Inflammatory macrophage treated with lipopolysaccharide for 1 hour (primary cell): ENCODE measurements at regions not wholly inside any gene's neighbourhood (a gene's known extent, or its start where the extent isn't known, plus 50 kb on each side); places are given as distances from the start of the nearest gene placed in this dataset.
"Not testable (repeated sequence)": the region's sequence is repeated elsewhere in the genome, so short reads cannot be mapped to it uniquely, and the experiment has no call there.

Experiments used
- DNase-seq, 2 donors: peaks; one replicate each; pipeline ENCODE4 v3.0.0-alpha.2; 2020 to 2022

DNA sequence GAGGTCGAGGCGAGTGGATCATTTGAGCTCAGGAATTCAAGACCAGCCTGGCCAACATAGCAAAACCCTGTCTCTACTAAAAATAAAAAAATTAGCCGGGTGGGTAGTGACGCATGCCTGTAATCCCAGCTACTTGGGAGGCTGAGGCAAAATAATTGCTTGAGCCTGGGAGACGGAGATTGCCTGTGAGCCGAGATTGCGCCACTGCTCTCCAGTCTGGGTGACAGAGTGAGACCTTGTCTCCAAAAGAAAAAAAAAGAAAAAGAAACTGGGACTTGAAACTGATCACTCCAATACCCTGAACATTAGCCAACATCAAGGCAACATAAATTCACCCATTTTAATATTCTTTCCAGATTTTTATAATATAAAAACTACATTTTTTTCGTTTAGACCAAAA lies 874.6 kb upstream of the MBL2 start:
- DNase-seq = not testable (repeated sequence)

DNA sequence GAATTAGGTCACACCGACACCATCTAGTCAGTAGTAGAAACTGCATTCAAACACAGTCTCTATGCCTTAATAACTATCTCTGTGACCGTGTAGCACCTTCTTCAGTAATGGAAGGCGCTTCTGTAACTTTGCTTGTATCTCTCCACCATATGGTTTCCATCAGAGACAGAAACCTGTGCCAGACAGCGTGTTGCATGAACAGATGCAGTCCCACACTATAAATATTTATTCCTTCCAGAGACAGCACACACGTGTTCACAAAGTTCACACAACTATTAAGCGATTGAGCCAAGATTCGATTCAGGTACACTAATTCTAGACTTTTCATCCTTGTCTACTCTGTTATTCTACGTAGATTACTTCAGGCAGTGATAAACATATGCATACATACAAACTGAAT lies 873.9 kb upstream of the MBL2 start:
- DNase-seq = no peak

DNA sequence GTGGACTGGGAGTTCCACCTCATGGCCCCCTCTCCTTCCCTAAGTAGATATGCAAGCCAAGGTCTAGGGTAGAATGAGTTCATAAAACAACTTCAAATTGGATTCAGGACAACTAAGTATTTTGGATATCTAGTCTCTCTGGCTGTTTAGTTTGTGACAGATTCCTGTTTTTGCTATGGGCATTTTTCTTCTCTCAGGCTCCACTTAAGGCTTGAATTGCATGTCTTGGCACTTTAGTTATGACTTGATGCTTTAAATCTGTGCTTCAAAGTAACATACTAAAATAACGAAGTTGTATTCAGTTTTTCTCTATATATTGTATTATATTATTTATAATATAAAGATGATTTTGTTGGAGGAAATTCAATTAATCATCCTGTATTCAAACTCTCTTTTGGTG lies 873.4 kb upstream of the MBL2 start:
- no peak for DNase-seq

DNA sequence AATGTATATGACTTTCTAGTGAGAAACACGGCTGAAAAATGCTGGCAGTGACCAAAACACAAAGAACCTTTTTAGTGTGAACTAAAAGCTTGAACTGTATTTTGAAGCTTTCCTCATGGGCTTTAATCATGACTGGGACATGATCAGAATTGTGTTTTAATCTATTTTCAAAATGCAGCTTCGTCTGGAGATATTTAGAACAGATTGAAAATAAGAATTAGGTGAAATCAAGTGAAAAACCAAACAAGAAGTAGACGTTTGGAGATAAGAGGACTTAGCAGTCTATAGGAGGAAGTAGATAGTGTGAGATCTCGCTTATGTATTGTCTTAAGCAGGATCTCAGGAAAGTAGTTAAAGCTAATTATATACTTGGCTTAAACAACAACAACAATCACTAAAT lies 865.4 kb upstream of the MBL2 start:
- no peak for DNase-seq

DNA sequence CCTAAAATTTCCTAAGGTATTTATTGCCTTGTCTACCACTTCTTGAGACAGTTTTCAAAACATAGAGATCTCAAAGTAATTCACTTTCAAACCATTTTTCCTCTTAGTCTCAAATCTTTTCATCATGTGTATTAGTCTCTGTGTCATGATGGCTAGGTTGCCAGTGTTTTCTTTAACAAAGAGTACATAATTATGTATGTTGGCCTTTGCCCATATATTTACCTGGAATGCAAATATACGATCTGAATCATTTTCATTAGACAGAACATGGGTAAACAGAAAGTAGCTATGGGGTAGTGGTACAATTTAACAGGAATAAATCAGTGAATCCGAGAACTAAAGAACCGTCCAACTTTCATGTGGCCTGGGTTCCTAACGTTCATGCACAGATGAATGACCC lies 852.1 kb upstream of the MBL2 start:
- no peak for DNase-seq

DNA sequence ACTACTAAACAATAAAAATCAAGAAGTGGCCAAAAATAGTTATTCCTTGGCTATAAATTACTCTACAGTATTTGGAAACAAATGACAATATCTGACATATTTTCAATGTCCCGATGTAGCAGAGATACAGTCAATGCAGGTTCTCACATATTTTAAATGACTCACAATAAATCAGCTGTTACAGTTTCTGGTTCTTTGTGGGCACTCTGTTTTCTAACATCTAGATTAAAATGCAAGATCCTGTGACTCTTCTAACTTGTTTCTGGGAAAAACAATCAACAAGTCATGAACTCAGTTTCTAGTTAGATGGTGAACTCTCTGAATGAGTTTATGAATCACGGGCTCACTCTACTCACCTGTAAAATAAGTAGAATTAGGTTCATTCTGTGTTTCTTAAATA lies 849.6 kb upstream of the MBL2 start:
- DNase-seq = no peak

DNA sequence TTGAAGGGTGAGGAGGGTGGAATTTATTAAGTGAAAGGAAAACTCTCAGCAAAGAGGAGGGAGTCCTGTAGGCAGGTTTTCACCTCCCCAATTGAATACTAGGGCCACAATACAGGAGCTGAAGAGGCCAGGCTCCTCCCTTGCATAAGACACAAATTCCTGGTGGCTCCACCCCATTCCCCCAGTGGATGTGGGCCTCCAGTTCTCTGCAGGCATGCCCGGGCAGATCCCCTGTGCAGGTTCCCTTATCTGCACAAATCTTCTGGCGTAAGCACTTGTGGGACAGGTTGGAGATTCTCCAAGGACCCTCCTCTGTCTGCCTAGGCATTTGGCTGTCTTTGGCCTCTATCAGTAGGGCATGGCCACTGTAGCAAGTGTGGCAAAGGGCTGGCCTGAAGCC lies 847.1 kb upstream of the MBL2 start:
- no peak for DNase-seq

DNA sequence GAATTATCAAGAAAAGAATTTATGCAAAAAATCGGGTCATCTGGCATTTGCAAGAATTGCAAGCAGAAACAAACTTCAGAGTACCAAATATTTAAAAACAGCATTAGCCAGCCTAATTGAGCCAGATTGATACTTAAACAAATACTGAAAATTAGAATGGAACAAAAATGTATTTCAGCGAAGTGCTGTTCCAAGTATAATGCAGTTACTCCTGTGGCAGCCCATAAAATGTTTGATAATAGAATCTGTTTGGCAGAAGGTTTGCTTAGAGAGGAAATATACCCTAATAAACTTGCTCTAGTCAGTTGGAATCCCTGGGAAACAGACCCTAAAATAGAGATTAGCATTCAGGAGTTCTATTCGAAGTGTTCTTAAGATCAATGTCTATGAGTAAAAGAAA lies 835.1 kb upstream of the MBL2 start:
- DNase-seq = no peak

DNA sequence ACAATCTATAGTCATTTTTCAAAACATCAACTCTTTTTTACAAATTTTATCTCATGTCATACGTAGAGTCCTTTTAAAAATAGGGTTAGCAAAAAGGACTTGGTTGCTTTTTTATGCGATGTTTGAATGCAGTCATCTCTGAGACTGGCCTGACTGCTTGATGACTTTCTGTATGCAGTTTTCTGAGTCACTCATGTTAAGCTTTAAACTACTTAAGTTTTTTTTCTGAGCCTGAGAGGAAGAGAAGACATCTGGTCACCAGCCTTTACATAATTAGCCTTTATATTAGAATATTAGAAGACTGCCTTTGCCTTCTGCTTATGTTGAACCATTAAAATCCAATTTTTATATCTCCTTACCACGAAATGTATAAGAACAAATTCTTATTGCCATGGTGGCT lies 834.4 kb upstream of the MBL2 start:
- DNase-seq = no peak

DNA sequence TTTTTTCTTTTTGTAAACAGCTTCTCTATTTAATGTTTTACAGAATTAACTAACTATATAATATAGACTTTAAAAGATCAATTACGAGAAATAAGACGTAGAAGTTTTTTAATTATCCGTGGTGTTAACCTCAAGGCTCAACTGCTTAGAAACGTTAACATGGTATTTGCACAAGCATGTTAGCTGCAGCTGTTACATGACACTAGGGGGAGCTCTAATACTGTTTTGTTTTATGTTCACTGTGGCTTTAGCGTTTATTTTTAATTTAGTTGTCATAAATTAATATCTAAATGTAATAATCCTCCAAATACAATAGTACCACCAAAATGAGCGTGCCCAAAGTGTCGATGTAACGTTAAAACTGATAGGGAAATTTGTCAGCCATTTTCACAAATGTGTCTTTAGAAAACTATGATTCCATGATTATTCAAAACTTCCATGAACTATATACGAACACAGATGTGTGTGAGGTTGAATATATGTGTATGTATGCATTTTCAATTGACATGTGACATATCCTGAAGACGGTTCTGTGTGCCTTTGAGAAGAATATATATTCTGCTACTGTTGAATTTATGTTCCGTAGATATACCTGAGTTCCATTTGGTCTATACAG lies 828.8 kb upstream of the MBL2 start:
- DNase-seq = peak; percentile 8 to 62

DNA sequence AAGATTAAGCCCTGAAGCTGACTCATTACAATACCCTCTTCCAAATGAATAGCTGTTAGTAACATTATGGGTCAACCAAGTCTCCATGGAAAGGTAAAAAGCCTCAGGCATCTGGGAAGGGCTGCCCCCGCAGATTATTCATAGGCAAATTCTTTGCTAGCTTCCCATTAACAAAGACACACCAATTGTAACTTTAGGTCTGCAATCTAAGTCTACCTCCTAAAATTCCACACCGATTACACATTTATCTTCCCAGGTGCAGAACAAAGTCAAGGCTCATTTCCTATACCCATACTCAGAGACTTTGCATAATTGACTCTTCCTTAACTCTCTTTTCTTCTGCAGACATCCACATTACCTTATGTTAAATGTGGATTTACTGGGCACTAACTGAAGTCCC lies 826.3 kb upstream of the MBL2 start:
- no peak for DNase-seq

DNA sequence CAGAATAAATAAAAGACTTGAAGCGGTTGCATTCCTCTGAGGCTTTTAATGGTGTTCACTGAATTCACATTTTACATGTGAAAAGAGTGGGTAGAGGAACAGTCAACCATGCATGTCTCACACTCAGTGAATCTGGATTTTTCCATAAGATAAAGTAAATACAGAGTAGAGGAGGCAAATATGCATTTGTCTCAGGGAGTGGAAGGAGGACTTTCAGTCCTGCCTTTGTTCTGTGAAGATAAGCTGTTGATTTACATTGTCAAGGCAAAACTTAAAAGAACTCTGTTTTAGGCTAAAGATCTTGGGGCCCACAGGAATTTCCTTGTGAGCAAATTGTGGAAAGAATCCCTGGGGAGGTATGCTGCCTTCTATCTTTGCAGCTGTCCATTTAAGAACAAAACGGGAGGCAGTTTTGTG lies 825.3 kb upstream of the MBL2 start:
- DNase-seq = no peak

DNA sequence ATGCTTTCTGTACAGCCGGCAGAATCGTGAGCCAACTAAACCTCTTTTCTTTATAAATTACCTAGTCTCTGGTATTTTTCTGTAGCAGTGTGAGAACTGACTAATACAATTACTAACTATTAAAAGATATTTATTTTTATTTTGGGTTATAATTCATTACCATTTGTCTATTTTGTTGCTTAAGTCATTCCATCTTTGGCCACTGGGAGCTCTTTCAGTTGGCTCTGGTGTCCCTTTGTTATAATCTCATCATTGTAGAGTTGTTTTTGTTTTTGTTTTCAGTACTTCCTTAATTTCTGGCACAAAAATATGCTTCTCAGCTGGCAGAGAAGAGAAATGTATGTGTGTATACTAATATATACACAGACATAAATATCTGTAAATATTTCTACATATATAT lies 807.9 kb upstream of the MBL2 start:
- DNase-seq = no peak

DNA sequence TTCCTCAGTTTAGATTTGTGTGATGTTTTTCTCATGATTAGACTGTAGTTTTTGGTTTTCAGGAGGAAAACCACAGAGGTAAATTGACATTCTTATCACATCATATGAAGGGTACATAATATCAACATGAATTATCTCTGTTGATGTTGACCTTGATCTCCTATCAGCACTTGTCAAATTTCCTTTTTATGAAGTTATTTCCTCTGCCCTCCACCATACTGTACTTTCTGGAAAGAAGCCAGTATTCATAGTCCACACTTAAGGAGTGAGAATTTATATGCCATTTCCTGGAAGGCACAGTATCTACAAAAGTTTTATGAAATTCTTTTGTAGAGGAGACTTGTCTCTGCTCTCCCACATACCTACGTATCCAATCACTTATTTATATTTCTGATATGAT lies 807.2 kb upstream of the MBL2 start:
- DNase-seq = no peak

DNA sequence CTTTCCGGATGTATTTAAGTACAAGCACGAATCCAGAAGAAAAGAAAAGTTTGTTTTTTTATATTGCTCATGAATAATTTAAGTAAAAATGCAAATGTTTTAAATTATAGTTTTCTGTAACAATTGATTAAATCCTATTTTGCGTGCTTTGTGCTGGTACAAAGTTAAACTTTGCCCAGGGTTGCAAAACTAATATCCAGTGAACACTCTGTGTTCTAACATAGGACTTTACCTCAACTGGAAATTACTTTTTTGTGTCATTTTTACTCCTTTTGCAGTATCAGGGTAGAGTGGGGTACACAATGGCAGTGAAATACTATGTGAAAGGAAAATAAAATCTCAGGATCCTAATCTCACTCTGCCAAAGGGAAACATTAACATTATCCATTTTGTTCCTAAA lies 801.4 kb upstream of the MBL2 start:
- DNase-seq = no peak

DNA sequence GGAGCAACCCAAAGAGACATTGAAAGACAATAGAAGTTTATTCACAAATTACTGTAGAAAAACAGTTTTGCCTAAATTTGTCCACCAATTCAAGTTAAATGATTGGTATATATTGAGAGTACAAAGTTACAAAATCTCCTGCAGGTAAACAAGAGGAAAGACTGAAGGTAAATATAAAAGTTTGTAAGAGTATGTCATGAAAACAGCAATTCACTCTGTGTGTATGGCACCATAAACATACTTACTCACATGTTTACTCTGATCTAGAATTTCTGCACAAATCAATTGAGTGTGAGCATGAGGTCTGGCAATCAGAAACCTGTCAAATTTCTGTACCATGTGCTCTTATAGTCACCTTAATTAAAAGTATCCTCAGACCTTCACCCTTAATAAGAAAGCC lies 800.9 kb upstream of the MBL2 start:
- no peak for DNase-seq

DNA sequence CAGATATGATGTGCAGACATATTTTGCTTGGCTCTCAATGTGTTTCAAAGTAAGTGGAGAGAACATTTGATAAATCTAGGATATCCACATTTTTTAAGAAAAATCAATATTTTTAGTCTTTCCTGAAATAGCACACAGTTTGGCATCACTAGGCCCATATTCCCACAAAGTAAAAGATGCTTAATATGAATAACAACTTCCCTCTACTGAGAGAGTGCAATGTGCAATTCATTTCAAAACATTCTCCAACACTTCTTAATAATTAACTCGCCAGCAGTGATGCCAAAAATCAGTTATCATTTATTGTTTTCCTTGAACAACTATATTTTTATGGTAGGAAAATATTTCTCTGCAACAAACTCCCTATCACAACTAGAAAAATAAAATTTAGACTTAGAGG lies 800.2 kb upstream of the MBL2 start:
- no peak for DNase-seq

DNA sequence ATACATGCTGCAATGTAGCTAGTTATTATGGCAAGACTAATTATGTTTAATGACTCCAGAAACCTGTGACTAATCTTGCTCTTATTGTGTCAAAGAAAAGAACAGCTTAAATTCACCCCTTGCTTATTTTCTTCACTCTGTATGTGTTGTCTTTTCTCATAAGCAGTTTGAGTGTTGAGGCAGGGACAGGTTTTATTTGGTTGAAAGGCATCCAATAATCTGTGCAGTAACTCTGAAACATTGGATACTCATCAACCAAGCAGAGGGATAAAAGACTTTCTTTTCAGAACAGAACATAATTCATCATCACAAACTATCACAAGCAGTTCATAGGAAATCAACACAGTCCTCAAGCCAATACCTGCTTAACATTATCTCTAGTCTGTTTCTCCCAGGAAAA lies 797.6 kb upstream of the MBL2 start:
- no peak for DNase-seq

DNA sequence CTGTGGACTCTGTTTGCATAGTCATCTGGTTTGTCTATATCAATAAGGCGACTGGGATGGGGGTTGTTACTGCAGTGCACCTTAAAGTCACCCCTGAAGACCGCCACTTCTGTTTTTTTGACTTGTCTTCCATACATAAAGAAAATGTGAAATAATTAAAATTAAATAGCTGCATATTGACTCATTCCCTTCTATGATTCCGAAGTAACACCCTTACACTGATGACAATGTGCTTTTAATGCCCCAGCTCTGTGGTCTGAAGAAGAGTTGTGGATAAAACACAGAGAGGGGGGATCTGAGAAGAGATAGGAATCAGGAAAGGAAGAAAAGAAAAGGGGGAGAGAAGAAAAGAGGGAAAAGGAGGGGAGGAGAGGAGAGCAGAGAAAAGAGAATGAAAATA lies 796.9 kb upstream of the MBL2 start:
- no peak for DNase-seq

DNA sequence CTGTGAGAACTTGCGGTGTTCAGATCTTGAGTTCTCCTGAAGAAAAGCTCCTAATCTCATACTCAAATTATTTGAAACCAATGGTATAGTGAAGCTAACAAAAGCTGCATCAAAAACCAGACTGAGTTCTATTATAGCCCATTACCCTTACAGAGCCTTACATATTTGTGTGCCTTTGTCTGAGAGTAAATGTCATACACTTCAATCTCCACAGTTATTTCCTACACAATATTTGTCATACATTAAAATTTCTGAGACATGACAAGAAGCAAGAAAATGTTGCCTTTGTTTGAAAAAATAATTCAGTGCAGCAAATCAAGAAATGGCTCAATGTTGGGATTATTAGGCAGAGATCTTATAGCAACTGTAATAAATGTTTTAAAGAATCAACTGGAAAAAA lies 776.1 kb upstream of the MBL2 start:
- DNase-seq = no peak

DNA sequence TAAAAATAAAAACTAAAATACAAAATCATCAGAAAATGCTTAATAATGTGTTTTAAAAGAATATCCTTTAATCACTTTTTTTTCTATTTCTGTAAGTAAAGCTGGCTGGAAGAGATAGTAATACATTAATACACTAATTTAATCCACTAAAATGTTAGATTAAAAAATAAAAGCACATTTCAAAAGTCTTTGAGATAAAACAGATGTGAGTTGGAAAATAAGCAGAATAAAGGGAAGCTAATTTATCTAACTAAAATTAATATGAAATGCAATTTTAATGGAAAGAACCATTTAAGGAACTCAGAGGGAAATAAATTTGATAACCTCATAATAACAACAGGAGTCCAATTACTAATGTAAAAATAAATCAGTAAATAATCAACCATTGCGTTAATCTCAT lies 774.8 kb upstream of the MBL2 start:
- no peak for DNase-seq

DNA sequence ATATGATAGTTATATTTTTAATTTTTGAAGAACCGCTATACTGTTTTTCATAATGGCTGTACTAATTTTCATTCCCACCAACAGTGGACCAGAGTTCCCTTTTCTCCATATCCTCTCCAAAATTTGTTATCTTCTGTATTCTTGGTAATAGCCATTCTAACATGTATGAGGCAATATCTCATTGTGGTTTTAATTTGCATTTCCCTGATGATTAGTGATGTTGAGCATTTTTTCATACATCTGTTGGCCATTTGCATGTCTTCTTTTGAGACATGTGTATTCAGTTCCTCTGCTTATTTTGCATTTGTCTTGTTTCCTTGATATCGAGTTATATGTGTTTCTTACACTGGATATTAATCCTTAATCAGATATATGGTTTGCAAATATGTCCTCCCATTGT lies 770.8 kb upstream of the MBL2 start:
- DNase-seq = no peak

DNA sequence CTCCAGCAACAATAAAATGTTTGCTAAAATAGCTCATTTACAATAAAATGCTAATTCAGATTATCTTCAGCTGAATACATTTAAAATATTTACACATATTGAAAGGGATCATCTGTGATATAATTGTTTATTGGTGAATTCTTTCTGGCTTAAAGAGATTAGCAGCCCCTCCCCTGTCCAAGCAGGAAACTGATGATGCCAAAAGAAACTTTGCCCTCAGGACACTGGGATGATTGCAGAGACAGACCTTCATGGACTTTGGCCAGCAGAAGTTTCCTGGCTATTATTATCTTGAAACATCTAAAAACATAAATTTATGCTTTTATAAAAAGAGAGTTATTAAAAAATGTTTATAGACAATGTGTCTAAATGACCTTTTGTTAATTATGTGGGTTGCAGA lies 764.9 kb upstream of the MBL2 start:
- DNase-seq = no peak

DNA sequence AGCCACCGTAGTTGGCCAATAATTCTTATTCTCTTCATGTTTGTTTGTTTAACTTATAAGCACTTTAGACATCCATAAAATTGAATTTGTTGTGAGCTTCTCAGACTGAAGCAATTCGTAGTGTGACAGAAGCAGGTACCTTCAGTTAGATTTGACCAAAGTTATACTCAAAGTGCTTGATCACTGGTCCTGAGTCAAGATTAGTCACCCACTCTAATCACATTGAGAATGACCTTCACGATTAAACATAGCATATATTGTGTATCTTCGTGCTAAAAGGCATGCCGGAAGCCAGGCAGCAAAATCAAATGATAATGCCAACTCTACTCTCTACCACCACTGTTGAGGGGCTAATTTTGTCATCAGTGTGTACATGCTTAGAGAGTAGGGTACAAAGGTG lies 763.7 kb upstream of the MBL2 start:
- DNase-seq = no peak

DNA sequence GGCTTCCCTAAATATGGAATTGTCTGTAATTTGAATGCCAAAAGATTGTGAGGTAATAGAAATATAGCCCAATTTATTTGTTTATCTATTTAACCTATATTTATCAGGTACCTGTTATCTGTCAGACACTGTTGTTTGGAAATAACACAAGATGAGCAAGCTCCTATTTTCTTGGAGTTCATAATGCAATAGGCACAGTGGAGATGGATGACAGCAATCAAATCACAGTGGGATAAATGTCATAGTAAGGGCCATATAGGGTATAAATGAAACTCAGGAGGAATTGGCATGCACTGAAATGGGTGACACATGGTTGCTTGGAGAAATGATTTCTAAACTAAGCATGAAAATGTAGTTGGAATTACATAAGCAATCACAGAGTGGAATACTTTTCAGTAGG lies 761.8 kb upstream of the MBL2 start:
- DNase-seq = no peak

DNA sequence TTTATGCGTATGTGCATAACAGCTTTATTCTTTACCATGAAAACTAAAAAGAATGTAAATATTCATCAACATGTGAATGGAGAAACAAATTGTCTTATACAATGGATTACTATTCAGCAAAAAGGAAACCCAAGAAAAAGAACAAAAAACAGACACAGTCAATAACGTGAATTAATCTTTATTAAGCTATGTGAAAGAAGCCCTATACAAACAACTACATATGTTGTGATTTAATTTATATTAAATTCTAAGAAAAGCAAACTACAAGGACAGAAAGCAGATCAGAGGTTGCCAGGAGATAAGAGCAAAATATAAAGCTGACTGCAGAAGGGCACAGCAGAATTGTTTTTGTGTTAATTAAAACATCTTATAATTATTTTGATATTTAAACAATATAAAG lies 756.4 kb upstream of the MBL2 start:
- no peak for DNase-seq
